Islet precursor cell (in vitro differentiated cells): ENCODE measurements at regions not wholly inside any gene's neighbourhood (a gene's known extent, or its start where the extent isn't known, plus 50 kb on each side); places are given as distances from the start of the nearest gene placed in this dataset.
A peak's percentile ranks its signal among the peaks of the same experiment; 100 is the strongest.
"Not testable (repeated sequence)": the region's sequence is repeated elsewhere in the genome, so short reads cannot be mapped to it uniquely, and the experiment has no call there.

ENCODE experiments used
- DNase-seq: peaks from one replicate; pipeline ENCODE4 v3.0.0-alpha.2; 2018

GRCh38 chr16:9345880-9346279 lies 254.4 kb downstream of the HAPSTR1 start:
- DNase-seq: no peak

- DNase-seq: no peak
These were observed 257.5 kb downstream of the HAPSTR1 start for GRCh38 chr16:9348912-9349311.

- DNase-seq: not testable (repeated sequence)
These were observed 258.0 kb downstream of the HAPSTR1 start for GRCh38 chr16:9349373-9349960.

GRCh38 chr16:9350119-9350799 lies 258.8 kb downstream of the HAPSTR1 start:
- not testable (repeated sequence) for DNase-seq

GRCh38 chr16:9351440-9351839 lies 260.0 kb downstream of the HAPSTR1 start:
- DNase-seq: no peak

- no peak for DNase-seq
These were observed 260.5 kb downstream of the HAPSTR1 start for GRCh38 chr16:9351841-9352434.

- DNase-seq: no peak
These were observed 266.4 kb downstream of the HAPSTR1 start for GRCh38 chr16:9357829-9358228.

- DNase-seq: no peak
These were observed 268.6 kb downstream of the HAPSTR1 start for GRCh38 chr16:9360075-9360474.

- no peak for DNase-seq
These were observed 270.6 kb downstream of the HAPSTR1 start for GRCh38 chr16:9362050-9362449.

- DNase-seq: no peak
These were observed 271.2 kb downstream of the HAPSTR1 start for GRCh38 chr16:9362604-9363003.

- no peak for DNase-seq
These were observed 272.1 kb downstream of the HAPSTR1 start for GRCh38 chr16:9363520-9363919.

GRCh38 chr16:9364721-9365369 lies 273.4 kb downstream of the HAPSTR1 start:
- no peak for DNase-seq

- DNase-seq: no peak
These were observed 273.9 kb downstream of the HAPSTR1 start for GRCh38 chr16:9365370-9365728.

- DNase-seq: no peak
These were observed 274.9 kb downstream of the HAPSTR1 start for GRCh38 chr16:9366048-9366969.

GRCh38 chr16:9370061-9370491 lies 278.6 kb downstream of the HAPSTR1 start:
- no peak for DNase-seq

- peak; percentile 17 for DNase-seq
These were observed 280.4 kb downstream of the HAPSTR1 start for GRCh38 chr16:9371713-9372448.

GRCh38 chr16:9372934-9373890 lies 281.8 kb downstream of the HAPSTR1 start:
- DNase-seq: peak; percentile 53

- DNase-seq: peak; percentile 67
These were observed 282.6 kb downstream of the HAPSTR1 start for GRCh38 chr16:9374061-9374460.

- peak; percentile 54 for DNase-seq
These were observed 287.4 kb downstream of the HAPSTR1 start for GRCh38 chr16:9378876-9379275.

- no peak for DNase-seq
These were observed 288.8 kb downstream of the HAPSTR1 start for GRCh38 chr16:9380221-9380620.

- DNase-seq: no peak
These were observed 290.0 kb downstream of the HAPSTR1 start for GRCh38 chr16:9381399-9381798.
